GM23338 (cell line): ENCODE measurements at regions not wholly inside any gene's neighbourhood (a gene's known extent, or its start where the extent isn't known, plus 50 kb on each side); places are given as distances from the start of the nearest gene placed in this dataset.

Experiments
- ATAC-seq: fragments of 200-7000 bp; cut with Tn5 transposase; 3 replicates; pipeline ENCODE4 v1.9.1; 2020
- DNase-seq: peaks from one replicate; pipeline ENCODE4 v3.0.0-alpha.2; 2015; ENCODE audit warnings: low spot score
- H2AFZ ChIP-seq: fragments of 200-600 bp; sonication (generic); 2 replicates; pipeline ENCODE4 v1.8.0; 2016; ENCODE audit warnings: antibody characterized with exemption, mild to moderate bottlenecking, moderate library complexity
- H3F3A ChIP-seq: fragments of 200-600 bp; sonication (generic); replicated peaks from 2 replicates; pipeline ENCODE4 v1.8.0; 2017; ENCODE audit warnings: antibody characterized with exemption, mixed run types, low read depth
- H3K27ac ChIP-seq: fragments of 200-600 bp; sonication (generic); 2 replicates; pipeline ENCODE4 v1.6.1; 2016; ENCODE audit warnings: low read depth
- H3K27me3 ChIP-seq: fragments of 200-600 bp; sonication (generic); 2 replicates; pipeline ENCODE4 v1.8.0; 2016; ENCODE audit warnings: mild to moderate bottlenecking, mixed run types, moderate library complexity; ENCODE audit not compliant: insufficient read depth
- H3K36me3 ChIP-seq: fragments of 200-600 bp; sonication (generic); 2 replicates; pipeline ENCODE4 v1.8.0; 2016; ENCODE audit warnings: mild to moderate bottlenecking; ENCODE audit not compliant: insufficient read depth
- H3K4me1 ChIP-seq: fragments of 200-600 bp; sonication (generic); 2 replicates; pipeline ENCODE4 v1.8.0; 2016; ENCODE audit warnings: mild to moderate bottlenecking, moderate library complexity; ENCODE audit not compliant: insufficient read depth
- H3K4me2 ChIP-seq: fragments of 200-600 bp; sonication (generic); 2 replicates; pipeline ENCODE4 v1.7.1; 2017; ENCODE audit warnings: mixed run types
- H3K4me3 ChIP-seq: fragments of 200-600 bp; sonication (generic); 2 replicates; pipeline ENCODE4 v1.6.1; 2016; ENCODE audit warnings: mixed run types
- H3K79me2 ChIP-seq: fragments of 200-600 bp; sonication (generic); replicated peaks from 2 replicates; pipeline ENCODE4 v1.8.0; 2017; ENCODE audit warnings: mild to moderate bottlenecking; ENCODE audit not compliant: insufficient read depth
- H3K9me2 ChIP-seq: fragments of 200-600 bp; sonication (generic); 2 replicates; pipeline ENCODE4 v1.8.0; 2017; ENCODE audit not compliant: insufficient read depth
- H4K20me1 ChIP-seq: fragments of 200-600 bp; sonication (generic); replicated peaks from 2 replicates; pipeline ENCODE4 v1.8.0; 2017; ENCODE audit warnings: mild to moderate bottlenecking; ENCODE audit not compliant: insufficient read depth
- H3K27ac Mint-ChIP-seq: 2 replicates; pipeline ENCODE4 v1.8.0; 2020; ENCODE audit warnings: inconsistent platforms, mild to moderate bottlenecking, moderate library complexity, mixed read lengths
- H3K27me3 Mint-ChIP-seq: 3 replicates; pipeline ENCODE4 v1.8.0; 2022; ENCODE audit warnings: low read depth, mild to moderate bottlenecking, moderate library complexity, mixed read lengths, inconsistent platforms; ENCODE audit not compliant: insufficient read depth, poor library complexity
- H3K36me3 Mint-ChIP-seq: 3 replicates; pipeline ENCODE4 v1.8.0; 2021; ENCODE audit warnings: low read depth, mild to moderate bottlenecking, inconsistent platforms, moderate library complexity, mixed read lengths
- H3K4me1 Mint-ChIP-seq: 3 replicates; pipeline ENCODE4 v1.8.0; 2020; ENCODE audit warnings: mild to moderate bottlenecking, inconsistent platforms, mixed read lengths
- H3K4me3 Mint-ChIP-seq: 3 replicates; pipeline ENCODE4 v1.8.0; 2021; ENCODE audit warnings: moderate library complexity, mild to moderate bottlenecking, inconsistent platforms, mixed read lengths
- H3K9me3 Mint-ChIP-seq: 3 replicates; pipeline ENCODE4 v1.8.0; 2020; ENCODE audit warnings: moderate library complexity, mild to moderate bottlenecking, inconsistent platforms, mixed read lengths
- CREB1 ChIP-seq: fragments of 250-450 bp; sonication (Bioruptor Pico); IDR thresholded peaks from 2 replicates; pipeline ENCODE4 v1.5.0; 2020; ENCODE audit warnings: low read depth, mild to moderate bottlenecking, moderate library complexity
- EZH2 ChIP-seq: fragments of 200-600 bp; sonication (generic); IDR thresholded peaks from one replicate; pipeline ENCODE4 v1.8.0; 2017; ENCODE audit warnings: antibody characterized with exemption, mild to moderate bottlenecking, low read depth; ENCODE audit not compliant: unreplicated experiment
- EZH2phosphoT487 ChIP-seq: fragments of 200-600 bp; sonication (generic); IDR thresholded peaks from one replicate; pipeline ENCODE4 v1.8.1; 2018; ENCODE audit warnings: antibody characterized with exemption; ENCODE audit not compliant: unreplicated experiment
- JUNB ChIP-seq: IDR thresholded peaks from one replicate; pipeline ENCODE4 v1.6.1; 2016; ENCODE audit warnings: antibody characterized with exemption; ENCODE audit not compliant: unreplicated experiment
- NANOG ChIP-seq: IDR thresholded peaks from 2 replicates; pipeline ENCODE4 v1.6.1; 2016; ENCODE audit warnings: antibody characterized with exemption, borderline replicate concordance
- POLR2AphosphoS5 ChIP-seq: IDR thresholded peaks from 2 replicates; pipeline ENCODE4 v1.6.1; 2016; ENCODE audit warnings: antibody characterized with exemption, low read depth
- STAT1 ChIP-seq: IDR thresholded peaks from one replicate; pipeline ENCODE4 v1.6.1; 2016; ENCODE audit warnings: antibody characterized with exemption; ENCODE audit not compliant: unreplicated experiment
- ZNF114 ChIP-seq: fragments of 250-450 bp; sonication (Bioruptor Pico); IDR thresholded peaks from 2 replicates; pipeline ENCODE4 v1.5.0; 2020; ENCODE audit warnings: mild to moderate bottlenecking, moderate library complexity
- ZNF331 ChIP-seq: fragments of 250-450 bp; sonication (Bioruptor Pico); IDR thresholded peaks from 2 replicates; pipeline ENCODE4 v1.5.0; 2020; ENCODE audit warnings: low read depth, mild to moderate bottlenecking, moderate library complexity
- ZNF462 ChIP-seq: fragments of 250-450 bp; sonication (Bioruptor Pico); IDR thresholded peaks from 2 replicates; pipeline ENCODE4 v1.5.0; 2020; ENCODE audit warnings: mild to moderate bottlenecking, moderate library complexity
- TF ChIP-seq, protein P1 (sequence below): IDR thresholded peaks from 2 replicates; pipeline ENCODE4 v1.6.1; 2016; ENCODE audit warnings: antibody characterized with exemption
- TF ChIP-seq, protein P2 (sequence below): IDR thresholded peaks from one replicate; pipeline ENCODE4 v1.6.1; 2018; ENCODE audit warnings: antibody characterized with exemption; ENCODE audit not compliant: unreplicated experiment
- TF ChIP-seq, protein P3 (sequence below), 2 experiments: fragments of 200-600 bp in 1 of 2; sonication (generic) in 1 of 2; conservative IDR thresholded peaks; 2 replicates each; pipeline versions ENCODE4 v1.5.1 to v1.6.1; 2016 to 2017; ENCODE audit warnings: antibody characterized with exemption in 2 of 2, low read depth in 2 of 2, mild to moderate bottlenecking in 2 of 2, moderate library complexity in 1 of 2

GRCh38 chr1:198416296-198416695 lies 124.2 kb downstream of the ATP6V1G3 start:
- no peaks in the 10 kb centered on the region for H3K27me3 ChIP-seq
- ATAC-seq (no peak), DNase-seq (no peak)
- H3K79me2 ChIP-seq, result no peaks in the 10 kb centered on the region
- H3F3A ChIP-seq, result no peaks in the 10 kb centered on the region
- peaks cover 3% of the 10 kb centered on the region for H3K27me3 Mint-ChIP-seq
- no peaks in the 10 kb centered on the region for H4K20me1 ChIP-seq
- H2AFZ ChIP-seq, result no peak overlapping the region
- no peaks in the 10 kb centered on the region for H3K36me3 ChIP-seq
- H3K4me2 ChIP-seq, result no peak overlapping the region
- TF ChIP-seq, protein P1, sequence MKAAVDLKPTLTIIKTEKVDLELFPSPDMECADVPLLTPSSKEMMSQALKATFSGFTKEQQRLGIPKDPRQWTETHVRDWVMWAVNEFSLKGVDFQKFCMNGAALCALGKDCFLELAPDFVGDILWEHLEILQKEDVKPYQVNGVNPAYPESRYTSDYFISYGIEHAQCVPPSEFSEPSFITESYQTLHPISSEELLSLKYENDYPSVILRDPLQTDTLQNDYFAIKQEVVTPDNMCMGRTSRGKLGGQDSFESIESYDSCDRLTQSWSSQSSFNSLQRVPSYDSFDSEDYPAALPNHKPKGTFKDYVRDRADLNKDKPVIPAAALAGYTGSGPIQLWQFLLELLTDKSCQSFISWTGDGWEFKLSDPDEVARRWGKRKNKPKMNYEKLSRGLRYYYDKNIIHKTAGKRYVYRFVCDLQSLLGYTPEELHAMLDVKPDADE, result no peak
- TF ChIP-seq EZH2phosphoT487, result no peak
- no peak for TF ChIP-seq JUNB
- TF ChIP-seq ZNF462 (CRISPR knock-in tag), result no peak
- no peak for TF ChIP-seq EZH2
- TF ChIP-seq ZNF114, result no peak
- TF ChIP-seq CREB1 (CRISPR knock-in tag), result no peak
- TF ChIP-seq NANOG, result no peak
- no peak for TF ChIP-seq POLR2AphosphoS5
- TF ChIP-seq STAT1, result no peak
- TF ChIP-seq, protein P2, sequence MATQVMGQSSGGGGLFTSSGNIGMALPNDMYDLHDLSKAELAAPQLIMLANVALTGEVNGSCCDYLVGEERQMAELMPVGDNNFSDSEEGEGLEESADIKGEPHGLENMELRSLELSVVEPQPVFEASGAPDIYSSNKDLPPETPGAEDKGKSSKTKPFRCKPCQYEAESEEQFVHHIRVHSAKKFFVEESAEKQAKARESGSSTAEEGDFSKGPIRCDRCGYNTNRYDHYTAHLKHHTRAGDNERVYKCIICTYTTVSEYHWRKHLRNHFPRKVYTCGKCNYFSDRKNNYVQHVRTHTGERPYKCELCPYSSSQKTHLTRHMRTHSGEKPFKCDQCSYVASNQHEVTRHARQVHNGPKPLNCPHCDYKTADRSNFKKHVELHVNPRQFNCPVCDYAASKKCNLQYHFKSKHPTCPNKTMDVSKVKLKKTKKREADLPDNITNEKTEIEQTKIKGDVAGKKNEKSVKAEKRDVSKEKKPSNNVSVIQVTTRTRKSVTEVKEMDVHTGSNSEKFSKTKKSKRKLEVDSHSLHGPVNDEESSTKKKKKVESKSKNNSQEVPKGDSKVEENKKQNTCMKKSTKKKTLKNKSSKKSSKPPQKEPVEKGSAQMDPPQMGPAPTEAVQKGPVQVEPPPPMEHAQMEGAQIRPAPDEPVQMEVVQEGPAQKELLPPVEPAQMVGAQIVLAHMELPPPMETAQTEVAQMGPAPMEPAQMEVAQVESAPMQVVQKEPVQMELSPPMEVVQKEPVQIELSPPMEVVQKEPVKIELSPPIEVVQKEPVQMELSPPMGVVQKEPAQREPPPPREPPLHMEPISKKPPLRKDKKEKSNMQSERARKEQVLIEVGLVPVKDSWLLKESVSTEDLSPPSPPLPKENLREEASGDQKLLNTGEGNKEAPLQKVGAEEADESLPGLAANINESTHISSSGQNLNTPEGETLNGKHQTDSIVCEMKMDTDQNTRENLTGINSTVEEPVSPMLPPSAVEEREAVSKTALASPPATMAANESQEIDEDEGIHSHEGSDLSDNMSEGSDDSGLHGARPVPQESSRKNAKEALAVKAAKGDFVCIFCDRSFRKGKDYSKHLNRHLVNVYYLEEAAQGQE, result no peak
- no peak for TF ChIP-seq ZNF331
- TF ChIP-seq, protein P3, sequence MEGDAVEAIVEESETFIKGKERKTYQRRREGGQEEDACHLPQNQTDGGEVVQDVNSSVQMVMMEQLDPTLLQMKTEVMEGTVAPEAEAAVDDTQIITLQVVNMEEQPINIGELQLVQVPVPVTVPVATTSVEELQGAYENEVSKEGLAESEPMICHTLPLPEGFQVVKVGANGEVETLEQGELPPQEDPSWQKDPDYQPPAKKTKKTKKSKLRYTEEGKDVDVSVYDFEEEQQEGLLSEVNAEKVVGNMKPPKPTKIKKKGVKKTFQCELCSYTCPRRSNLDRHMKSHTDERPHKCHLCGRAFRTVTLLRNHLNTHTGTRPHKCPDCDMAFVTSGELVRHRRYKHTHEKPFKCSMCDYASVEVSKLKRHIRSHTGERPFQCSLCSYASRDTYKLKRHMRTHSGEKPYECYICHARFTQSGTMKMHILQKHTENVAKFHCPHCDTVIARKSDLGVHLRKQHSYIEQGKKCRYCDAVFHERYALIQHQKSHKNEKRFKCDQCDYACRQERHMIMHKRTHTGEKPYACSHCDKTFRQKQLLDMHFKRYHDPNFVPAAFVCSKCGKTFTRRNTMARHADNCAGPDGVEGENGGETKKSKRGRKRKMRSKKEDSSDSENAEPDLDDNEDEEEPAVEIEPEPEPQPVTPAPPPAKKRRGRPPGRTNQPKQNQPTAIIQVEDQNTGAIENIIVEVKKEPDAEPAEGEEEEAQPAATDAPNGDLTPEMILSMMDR (conservative IDR thresholded peaks at IDR 0.05; ENCODE audit: low read depth in 2 of 2), result no peak
- peaks cover 7% of the 10 kb centered on the region; the same call in 1 of the 2 replicates for H3K9me2 ChIP-seq
- no peaks in the 10 kb centered on the region for H3K4me1 Mint-ChIP-seq
- H3K27ac Mint-ChIP-seq, result no peak overlapping the region
- H3K9me3 Mint-ChIP-seq, result no peaks in the 10 kb centered on the region
- no peak overlapping the region for H3K4me3 ChIP-seq
- H3K4me3 Mint-ChIP-seq, result no peak overlapping the region
- no peak overlapping the region for H3K27ac ChIP-seq
- no peaks in the 10 kb centered on the region for H3K4me1 ChIP-seq
- H3K36me3 Mint-ChIP-seq, result no peaks in the 10 kb centered on the region
